GM20000 (cell line): ENCODE measurements at regions not wholly inside any gene's neighbourhood (a gene's known extent, or its start where the extent isn't known, plus 50 kb on each side); places are given as distances from the start of the nearest gene placed in this dataset.

ENCODE experiments used
- DNase-seq: peaks from one replicate; pipeline ENCODE4 v3.0.0; 2012; ENCODE audit warnings: low spot score
- TF ChIP-seq, protein P1 (sequence below): IDR thresholded peaks from 2 replicates; pipeline ENCODE4 v1.5.1; 2012; ENCODE audit warnings: mild to moderate bottlenecking, control low read depth; ENCODE audit errors: extremely low read depth, missing control alignments

DNA sequence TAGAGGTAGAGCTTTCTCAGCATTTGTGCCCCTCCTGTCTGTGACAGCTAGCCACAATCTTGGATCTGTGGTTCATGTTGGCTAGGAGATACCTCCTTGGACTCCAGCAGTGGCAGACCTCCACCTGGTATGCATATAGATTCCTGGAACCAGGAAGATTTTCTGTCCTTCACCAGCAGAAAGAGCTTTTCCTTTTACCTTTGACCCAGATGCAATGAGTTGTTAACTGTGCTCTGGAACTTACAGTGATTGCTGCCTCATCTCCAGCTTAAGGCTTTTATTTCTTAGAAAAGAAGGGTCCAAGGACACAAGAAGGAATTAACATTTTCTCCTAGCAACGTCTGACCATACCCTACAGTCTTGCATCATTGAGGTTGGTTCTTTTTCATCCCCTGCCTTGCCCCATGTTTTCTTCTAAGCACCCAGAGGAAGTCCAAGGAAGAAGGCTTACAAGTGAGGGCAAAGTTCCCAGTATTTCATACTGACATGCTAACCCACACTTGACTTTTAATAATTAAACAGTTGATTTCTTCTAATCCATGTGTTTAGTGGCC, 217.1 kb upstream of the ARHGAP24 start:
- no peak for DNase-seq
- TF ChIP-seq, protein P1, sequence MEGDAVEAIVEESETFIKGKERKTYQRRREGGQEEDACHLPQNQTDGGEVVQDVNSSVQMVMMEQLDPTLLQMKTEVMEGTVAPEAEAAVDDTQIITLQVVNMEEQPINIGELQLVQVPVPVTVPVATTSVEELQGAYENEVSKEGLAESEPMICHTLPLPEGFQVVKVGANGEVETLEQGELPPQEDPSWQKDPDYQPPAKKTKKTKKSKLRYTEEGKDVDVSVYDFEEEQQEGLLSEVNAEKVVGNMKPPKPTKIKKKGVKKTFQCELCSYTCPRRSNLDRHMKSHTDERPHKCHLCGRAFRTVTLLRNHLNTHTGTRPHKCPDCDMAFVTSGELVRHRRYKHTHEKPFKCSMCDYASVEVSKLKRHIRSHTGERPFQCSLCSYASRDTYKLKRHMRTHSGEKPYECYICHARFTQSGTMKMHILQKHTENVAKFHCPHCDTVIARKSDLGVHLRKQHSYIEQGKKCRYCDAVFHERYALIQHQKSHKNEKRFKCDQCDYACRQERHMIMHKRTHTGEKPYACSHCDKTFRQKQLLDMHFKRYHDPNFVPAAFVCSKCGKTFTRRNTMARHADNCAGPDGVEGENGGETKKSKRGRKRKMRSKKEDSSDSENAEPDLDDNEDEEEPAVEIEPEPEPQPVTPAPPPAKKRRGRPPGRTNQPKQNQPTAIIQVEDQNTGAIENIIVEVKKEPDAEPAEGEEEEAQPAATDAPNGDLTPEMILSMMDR = no peak

DNA sequence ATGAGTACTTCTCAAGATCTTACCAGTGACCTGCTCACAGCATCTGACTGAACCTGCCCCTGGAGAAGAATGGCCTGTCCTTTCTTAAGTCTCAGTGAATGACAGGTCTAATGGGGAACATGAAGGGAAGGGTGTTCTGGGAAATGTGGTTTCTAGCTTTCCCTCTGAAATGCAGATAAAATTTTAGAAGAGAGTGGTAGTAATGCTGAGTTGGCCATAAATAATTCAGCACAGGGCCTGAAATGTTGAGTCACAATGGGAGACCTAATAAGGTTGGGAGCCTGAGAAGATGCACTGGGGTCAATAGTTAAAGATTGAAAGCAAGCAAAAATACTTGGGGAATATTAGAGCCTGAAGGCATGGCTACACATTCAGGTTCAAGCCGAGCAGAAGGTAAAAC, 214.9 kb upstream of the ARHGAP24 start:
- no peak for DNase-seq
- TF ChIP-seq, protein P1 = no peak

DNA sequence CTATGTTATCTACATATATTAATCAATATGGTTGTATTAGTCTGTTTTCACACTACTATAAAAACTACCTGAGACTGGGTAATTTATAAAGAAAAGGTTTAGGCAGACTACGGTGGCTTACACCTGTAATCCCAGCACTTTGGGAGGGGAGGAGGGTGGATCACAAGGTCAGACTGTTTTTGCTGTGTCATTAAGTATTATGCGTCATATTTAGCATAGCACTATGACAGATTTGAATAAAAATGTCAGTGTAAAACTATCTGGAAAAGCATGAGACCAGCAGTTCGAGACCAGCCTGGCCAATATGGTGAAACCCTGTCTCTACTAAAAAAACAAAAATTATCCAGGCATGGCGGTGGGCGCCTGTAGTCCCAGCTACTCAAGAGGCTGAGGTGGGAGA, 209.7 kb upstream of the ARHGAP24 start:
- no peak for DNase-seq
- TF ChIP-seq, protein P1 = no peak

DNA sequence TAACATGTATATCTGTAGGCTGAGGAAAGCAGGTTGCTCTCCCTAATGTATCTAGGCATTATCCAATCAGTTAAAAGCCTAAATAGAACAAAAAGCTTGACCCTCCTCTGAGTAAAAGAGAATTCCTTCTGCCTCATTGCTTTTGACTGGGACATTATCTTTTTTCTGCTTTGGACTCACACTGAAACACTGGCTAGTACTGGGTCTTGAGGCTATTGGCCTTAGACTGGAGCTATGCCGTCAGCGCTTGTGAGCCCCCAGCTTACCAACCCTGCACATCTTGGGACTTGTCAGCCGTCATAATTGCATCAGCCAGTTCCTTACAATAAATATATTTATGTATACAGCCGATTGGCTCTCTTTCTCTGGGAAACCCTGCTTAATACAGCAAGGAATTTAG, 206.8 kb upstream of the ARHGAP24 start:
- TF ChIP-seq, protein P1 = no peak
- DNase-seq = no peak

DNA sequence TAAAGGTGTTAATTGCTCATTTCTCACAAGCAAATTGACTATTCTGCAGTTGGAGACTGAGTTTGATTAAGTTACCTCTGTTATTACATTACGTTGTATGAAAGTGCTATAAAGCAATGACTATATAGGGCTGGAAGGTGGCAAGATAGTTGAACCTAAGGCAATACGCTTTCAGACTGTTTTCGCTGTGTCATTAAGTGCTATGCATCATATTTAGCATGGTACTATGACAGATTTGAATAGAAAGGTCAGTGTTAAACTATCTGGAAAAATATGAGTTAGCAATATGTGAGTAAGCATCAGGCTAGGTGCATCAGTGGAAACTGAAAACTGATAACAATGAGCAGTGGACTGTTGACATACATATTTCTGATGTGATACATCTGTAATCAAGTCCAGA, 206.0 kb upstream of the ARHGAP24 start:
- no peak for DNase-seq
- TF ChIP-seq, protein P1 = no peak

DNA sequence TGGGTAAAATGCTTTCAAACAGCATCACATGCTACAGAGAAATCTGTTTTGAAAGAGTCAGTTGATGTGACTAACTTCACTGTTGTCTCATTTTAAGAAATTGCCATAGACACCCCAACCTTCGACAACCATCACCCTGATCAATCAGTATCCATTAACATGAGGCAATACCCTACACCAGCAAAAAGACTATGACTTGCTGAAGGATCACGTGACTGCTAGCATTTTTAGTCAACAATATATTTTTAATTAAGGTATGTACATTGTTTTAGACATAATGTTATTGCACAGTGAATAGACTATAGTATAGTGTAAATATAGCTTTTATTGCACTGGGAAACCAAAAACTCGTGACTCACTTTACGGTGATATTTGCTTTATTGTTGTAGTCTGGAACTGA, 200.0 kb upstream of the ARHGAP24 start:
- TF ChIP-seq, protein P1 = no peak
- no peak for DNase-seq

DNA sequence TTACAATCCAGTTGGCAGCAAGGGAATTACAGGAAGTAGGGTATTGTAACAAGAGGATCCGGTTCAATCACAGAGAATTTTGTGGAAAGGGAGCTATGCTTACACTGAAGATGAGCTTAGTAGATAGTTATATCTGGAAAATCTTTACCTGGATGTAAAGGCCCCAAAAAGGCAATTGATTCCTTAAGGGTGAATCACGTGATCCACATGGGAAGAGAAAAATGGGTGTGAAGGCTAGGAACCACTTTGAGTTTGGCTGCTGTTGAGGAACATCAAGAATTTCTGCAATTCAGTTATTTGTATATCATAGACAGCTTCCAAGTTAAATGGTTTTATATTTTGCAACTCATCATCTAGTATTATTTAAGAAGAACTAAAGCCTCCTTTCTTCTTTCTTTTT, 194.0 kb upstream of the ARHGAP24 start:
- no peak for DNase-seq
- TF ChIP-seq, protein P1 = no peak
